ENCODE measurements at regions not wholly inside any gene's neighbourhood (a gene's known extent, or its start where the extent isn't known, plus 50 kb on each side); places are given as distances from the start of the nearest gene placed in this dataset.

DNA sequence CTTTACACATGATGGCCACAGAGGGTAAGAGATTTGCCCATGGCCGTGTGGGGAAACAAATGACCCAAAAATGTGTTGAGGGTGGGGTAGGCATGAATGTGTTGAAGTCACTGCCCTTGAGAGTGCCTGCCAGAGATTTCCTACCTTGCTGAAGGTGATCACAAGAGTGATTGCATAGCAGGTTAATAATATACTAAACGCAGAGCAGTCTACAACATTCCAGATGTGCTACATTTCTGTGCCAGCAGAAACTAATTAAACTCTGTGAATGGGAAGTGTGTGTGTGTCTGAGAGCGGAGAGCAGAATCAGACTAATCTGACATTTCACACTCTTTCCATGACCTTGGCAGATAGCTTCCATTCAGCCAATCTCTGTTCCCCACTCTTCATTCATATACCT, 93.3 kb upstream of the CD53 start:
- TF ChIP-seq EP300 (IDR thresholded peaks at IDR 0.05) (no peak), CTCF (IDR thresholded peaks at IDR 0.05) (no peak)
